CMK (cell line): ENCODE measurements at regions not wholly inside any gene's neighbourhood (a gene's known extent, or its start where the extent isn't known, plus 50 kb on each side); places are given as distances from the start of the nearest gene placed in this dataset.
"Not testable (repeated sequence)": the region's sequence is repeated elsewhere in the genome, so short reads cannot be mapped to it uniquely, and the experiment has no call there.

Experiments used
- DNase-seq: peaks from one replicate; pipeline ENCODE4 v3.0.0-alpha.2; 2010; ENCODE audit warnings: low read depth

GRCh38 chr13:83485101-83485500 lies 397.2 kb downstream of the SLITRK1 start:
- DNase-seq = no peak

GRCh38 chr13:83471011-83471410 lies 411.3 kb downstream of the SLITRK1 start:
- DNase-seq = no peak

- no peak for DNase-seq
Measured at GRCh38 chr13:83470133-83470797, 412.0 kb downstream of the SLITRK1 start.

- DNase-seq = no peak
Measured at GRCh38 chr13:83453723-83454122, 428.6 kb downstream of the SLITRK1 start.

- DNase-seq = no peak
Measured at GRCh38 chr13:83453300-83453699, 429.0 kb downstream of the SLITRK1 start.

- DNase-seq = no peak
Measured at GRCh38 chr13:83452292-83452950, 429.9 kb downstream of the SLITRK1 start.

GRCh38 chr13:83450591-83450990 lies 431.7 kb downstream of the SLITRK1 start:
- no peak for DNase-seq

GRCh38 chr13:83449668-83450395 lies 432.4 kb downstream of the SLITRK1 start:
- no peak for DNase-seq

- DNase-seq = no peak
Measured at GRCh38 chr13:83440465-83440864, 441.8 kb downstream of the SLITRK1 start.

- DNase-seq = not testable (repeated sequence)
Measured at GRCh38 chr13:83439464-83439863, 442.8 kb downstream of the SLITRK1 start.

- DNase-seq = no peak
Measured at GRCh38 chr13:83423861-83424260, 458.4 kb downstream of the SLITRK1 start.

- no peak for DNase-seq
Measured at GRCh38 chr13:83423381-83423780, 458.9 kb downstream of the SLITRK1 start.

- no peak for DNase-seq
Measured at GRCh38 chr13:83414393-83414792, 467.9 kb downstream of the SLITRK1 start.

GRCh38 chr13:83386609-83387008 lies 495.7 kb downstream of the SLITRK1 start:
- no peak for DNase-seq

- DNase-seq = no peak
Measured at GRCh38 chr13:83378908-83379307, 503.4 kb downstream of the SLITRK1 start.

- DNase-seq = no peak
Measured at GRCh38 chr13:83377491-83377890, 504.8 kb downstream of the SLITRK1 start.

- no peak for DNase-seq
Measured at GRCh38 chr13:83372786-83373185, 509.5 kb downstream of the SLITRK1 start.

- no peak for DNase-seq
Measured at GRCh38 chr13:83365723-83366122, 516.6 kb downstream of the SLITRK1 start.

GRCh38 chr13:83355041-83355440 lies 527.2 kb downstream of the SLITRK1 start:
- no peak for DNase-seq

GRCh38 chr13:83352391-83352790 lies 529.9 kb downstream of the SLITRK1 start:
- no peak for DNase-seq

- no peak for DNase-seq
Measured at GRCh38 chr13:83350569-83350968, 531.7 kb downstream of the SLITRK1 start.

GRCh38 chr13:83344518-83344917 lies 537.8 kb downstream of the SLITRK1 start:
- no peak for DNase-seq

GRCh38 chr13:83340170-83340569 lies 542.1 kb downstream of the SLITRK1 start:
- DNase-seq = no peak
